RPMI7951 (cell line): ENCODE measurements at regions not wholly inside any gene's neighbourhood (a gene's known extent, or its start where the extent isn't known, plus 50 kb on each side); places are given as distances from the start of the nearest gene placed in this dataset.
"Not testable (repeated sequence)": the region's sequence is repeated elsewhere in the genome, so short reads cannot be mapped to it uniquely, and the experiment has no call there.

Source experiments
- DNase-seq: peaks from one replicate; pipeline ENCODE4 v3.0.0-alpha.2; 2012; ENCODE audit warnings: low read depth

DNA sequence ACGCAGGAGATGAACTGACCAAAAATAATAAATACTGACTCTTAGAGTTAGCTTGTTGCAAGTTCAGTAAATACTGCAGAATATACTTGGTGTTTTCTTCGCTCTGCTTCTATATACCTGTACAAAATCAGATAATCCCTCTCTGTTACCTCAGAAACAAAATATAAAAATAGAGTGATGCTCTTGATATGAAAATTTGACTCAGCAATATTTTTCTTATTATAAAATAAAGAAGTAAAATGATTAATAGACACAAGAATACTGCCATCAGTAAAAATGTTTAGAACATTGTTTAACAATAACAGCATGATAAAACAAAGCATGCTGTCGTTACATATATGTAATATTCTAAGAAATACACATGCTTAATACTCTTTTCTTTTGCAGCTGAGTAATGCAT is 1366.9 kb upstream of the EYS start:
- no peak for DNase-seq

DNA sequence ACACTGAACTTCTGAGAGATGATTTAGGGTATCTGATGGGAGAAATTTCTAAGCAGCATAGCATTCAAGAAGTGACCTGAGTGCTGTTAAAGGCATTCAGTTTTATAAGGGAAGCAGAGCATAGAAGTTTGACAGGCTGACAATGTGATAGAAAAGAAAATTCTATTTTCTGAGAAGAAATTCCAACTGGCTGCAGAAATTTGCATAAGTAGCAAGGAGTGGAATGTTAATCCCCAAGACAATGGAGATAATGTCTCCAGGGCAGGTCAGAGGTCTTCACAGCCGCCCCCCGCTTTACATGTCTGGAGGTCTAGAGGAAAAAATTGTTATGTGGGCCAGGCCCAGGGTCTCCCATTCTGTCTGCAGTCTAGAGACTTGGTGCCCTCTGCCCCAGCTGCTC is 1361.8 kb upstream of the EYS start:
- DNase-seq: no peak

DNA sequence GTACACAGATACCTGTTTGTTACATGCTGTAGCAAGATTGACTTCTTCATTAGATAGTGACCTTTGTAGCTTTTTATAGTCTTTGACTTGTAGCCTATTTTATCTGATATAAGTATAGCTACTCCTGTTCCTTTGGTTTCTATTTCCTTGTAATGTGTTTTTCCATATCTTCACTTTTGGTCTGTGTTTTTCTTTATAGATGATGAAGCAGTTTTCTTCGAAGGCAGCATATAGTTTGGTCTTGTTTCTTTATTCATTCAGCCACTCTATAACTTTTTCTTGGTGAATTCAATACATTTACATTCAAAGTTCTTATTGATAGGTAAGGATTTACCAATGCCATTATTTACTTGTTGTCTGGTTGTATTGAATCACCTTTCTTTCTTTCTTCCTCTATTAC is 1357.3 kb upstream of the EYS start:
- no peak for DNase-seq

DNA sequence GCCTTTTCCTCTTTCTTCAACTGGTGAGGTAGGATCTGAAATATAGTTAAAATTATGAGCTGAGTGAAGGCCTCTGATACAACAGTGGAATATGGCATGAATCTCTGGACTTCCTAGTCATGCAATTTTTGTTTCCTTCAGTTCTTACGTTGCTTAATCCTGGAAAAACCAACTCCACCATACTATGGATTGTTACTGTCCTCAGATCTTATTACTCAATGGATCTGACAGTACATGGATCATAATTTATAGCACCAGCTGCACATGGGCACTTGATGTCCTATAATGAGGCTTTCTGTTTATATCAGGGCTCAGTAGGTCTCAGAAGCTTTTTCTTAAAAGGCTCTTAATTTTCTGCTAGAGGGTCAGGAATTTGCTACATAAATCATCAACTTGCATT is 1341.0 kb upstream of the EYS start:
- DNase-seq: no peak

DNA sequence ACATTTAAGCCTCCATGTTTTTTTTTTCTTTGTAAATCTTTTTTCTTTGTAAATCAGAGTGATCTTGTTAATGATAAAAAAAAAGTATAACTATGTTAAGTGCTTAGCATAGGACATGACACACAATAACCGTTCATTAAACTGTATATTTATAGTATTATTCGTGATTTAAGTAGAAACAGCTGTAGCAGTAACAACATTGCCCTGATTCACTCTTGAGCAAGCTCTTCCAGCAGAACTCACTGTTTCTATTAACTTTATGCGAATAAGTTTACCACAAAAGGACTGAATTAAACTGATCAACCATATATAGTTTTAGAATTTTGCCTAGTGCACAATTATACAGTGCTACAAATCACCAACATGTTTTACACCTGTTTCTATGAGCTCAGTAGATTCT is 1338.0 kb upstream of the EYS start:
- no peak for DNase-seq

DNA sequence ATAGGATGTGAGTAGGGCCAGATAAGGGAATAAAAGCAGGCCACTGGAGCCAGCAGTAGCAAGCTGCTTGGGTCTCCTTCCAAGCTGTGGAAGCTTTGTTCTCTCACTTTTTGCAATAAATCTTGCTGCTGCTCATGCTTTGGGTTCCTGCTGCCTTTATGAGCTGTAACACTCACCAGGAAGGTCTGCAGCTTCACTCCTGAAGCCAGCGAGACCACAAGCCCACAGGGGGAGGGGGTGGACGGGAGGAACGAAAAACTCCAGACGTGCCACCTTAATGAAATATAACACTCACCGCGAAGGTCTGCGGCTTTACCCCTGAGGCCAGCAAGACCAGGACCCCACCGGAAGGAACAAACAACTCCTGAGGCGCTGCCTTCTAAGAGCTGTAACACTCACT is 1324.4 kb upstream of the EYS start:
- no peak for DNase-seq

DNA sequence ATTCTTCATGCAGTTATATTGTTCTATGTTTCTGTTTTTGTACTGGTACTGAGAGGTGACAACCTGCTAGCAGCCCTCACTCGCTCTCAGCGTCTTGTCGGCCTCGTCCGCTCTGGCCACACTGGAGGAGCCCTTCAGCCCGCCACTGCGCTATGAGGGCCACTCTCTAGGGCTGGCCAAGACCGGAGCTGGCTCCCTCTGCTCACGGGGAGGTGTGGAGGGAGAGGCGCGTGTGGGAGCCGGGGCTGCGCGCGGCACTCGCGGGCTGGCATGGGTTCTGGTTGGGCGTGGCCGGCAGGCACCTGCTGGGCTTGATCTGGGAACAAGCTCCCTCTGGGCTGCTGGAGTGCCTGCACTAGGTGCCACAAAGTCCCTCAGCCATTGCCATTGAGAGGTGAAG is 1323.8 kb upstream of the EYS start:
- no peak for DNase-seq

DNA sequence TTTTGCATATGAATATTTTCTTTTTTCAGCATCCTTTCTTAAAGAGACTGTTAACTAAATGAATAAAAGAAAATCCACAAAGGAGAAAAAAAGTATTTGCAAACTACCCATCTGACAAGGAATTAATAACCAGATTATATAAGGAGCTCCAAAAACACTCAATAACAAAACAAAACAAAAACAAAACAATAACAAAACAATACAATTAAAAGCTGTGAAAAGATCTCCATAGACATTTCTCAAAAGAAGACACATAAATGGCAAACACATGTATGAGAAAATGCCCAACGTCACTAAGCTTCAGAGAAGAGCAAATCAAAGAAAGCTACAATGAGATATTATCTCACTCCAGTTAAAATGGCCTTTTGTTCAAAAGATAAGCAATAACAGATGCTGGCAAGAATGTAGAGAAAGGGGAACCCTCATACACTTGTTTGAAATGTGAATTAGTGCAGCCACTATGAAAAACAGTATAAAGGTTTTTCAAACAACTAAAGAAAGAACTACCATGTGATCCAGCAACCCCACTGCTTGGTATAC is 1310.0 kb upstream of the EYS start:
- DNase-seq: no peak

DNA sequence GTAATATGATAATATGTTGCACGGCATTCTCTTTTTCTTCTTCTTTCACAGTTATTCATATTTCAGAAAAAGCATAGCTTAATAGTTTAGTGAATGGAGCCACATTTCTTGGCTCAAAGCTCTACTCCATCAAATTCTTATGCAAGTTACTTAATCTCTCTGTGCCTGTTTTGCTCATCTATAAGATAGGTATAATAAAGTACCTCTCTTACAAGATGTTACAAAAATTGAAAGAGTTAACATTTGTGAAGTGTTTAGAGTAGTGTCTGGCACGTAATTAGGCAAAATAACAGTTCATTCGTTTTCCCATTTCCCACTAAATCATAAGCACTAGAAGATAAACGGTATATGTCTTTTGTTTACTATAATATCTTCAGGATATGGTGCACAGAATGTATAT is 1304.4 kb upstream of the EYS start:
- no peak for DNase-seq

DNA sequence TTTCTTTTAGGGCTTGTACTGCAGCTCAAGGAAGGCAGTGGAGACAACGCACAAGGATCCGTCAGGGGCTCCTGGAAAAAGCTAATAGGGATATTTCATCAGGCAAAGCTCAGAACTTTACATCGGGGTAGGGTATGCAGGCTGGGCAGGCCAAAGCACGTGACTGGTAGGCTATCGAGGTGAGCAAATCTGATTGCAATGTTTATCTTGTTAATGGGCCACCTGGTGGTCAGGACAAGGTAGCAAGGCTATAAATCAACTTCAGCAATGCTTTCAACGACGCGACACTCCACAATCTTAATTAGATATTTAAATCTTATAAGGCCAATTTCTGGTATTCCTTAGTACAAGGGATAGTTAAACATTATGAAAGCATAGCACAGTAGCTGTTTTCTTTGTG is 1302.8 kb upstream of the EYS start:
- no peak for DNase-seq

GRCh38 chr6:67003844-67004243 is 1296.8 kb upstream of the EYS start:
- DNase-seq: no peak

DNA sequence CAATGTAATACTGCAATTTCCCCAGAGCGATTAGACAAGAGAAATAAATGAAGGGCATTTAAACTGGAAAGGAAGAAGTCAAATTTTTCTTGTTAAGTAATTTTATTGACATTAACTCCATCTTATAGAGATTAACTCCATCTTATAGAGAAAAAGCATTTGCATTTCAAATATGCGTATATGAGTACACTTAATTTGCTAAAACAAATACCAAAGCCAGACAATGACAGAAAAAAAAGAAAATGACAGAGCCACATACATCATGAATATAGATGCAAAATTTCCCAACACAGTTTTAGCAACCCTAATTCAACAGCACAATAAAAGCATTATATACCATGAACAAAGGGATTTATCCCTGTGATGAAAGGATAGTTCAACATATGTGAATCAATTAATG is 1293.1 kb upstream of the EYS start:
- no peak for DNase-seq

- DNase-seq: not testable (repeated sequence)
These were observed 1290.6 kb upstream of the EYS start for GRCh38 chr6:66997579-66997978.

- no peak for DNase-seq
These were observed 1288.6 kb upstream of the EYS start for GRCh38 chr6:66995669-66996068.

DNA sequence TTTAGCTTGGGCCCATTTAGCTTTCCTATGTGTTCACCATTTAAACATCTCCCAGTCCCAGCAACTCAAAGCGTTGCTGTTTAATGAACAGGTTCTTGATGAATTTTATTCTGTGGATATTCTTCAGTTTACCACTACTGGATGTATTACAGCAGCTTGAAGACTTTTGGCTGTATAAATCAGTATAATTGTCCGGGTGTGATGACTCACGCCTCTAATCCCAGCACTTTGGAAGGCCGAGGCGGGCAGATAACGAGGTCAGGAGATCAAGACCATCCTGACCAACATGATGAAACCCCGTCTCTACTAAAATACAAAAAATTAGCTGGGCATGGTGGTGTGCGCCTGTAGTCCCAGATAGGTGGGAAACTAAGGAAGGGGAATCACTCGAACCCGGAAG is 1286.7 kb upstream of the EYS start:
- not testable (repeated sequence) for DNase-seq

GRCh38 chr6:66993272-66993671 is 1286.2 kb upstream of the EYS start:
- DNase-seq: no peak

DNA sequence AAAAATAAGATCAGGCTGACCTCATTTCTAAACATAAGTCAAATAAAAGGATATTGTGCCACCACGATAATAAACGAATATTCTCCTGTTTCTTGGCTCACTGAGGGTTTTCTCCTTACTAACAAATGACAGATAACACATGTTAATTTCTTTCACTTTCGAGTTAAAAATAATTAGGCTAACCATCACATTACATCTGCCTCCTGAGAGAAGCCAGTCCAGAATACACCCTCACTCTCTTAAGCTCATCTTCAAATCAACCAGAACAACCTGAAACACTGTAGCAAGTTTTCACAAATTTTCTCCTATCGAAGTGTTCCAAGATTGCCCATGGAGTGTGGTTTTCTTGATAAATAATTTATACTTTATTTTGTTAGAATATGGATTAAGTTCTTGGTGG is 1285.6 kb upstream of the EYS start:
- DNase-seq: no peak

- no peak for DNase-seq
These were observed 1279.9 kb upstream of the EYS start for GRCh38 chr6:66986940-66987339.

GRCh38 chr6:66985816-66986215 is 1278.8 kb upstream of the EYS start:
- DNase-seq: no peak

GRCh38 chr6:66970373-66970772 is 1263.3 kb upstream of the EYS start:
- no peak for DNase-seq

GRCh38 chr6:66965227-66965626 is 1258.2 kb upstream of the EYS start:
- DNase-seq: no peak

GRCh38 chr6:66964216-66964615 is 1257.2 kb upstream of the EYS start:
- DNase-seq: no peak

GRCh38 chr6:66962082-66962481 is 1255.1 kb upstream of the EYS start:
- no peak for DNase-seq

DNA sequence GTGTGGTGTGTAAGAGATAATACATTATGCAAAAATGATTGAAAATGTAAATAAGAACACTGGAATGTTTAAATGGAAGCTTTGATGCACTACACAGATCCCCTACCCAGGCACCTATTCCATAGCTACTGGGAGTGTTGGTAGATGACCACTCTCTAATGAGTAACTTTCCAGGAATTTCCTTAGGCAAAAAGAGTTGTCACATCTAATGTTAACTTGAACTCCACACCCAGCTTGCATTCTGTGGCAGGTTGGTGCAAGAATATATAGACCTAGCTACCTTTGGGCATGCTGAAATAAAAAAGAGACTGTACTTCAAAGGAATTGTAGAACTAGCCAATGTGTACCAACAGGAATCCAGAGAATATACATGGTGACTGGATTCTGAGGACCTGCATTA is 1254.2 kb upstream of the EYS start:
- DNase-seq: no peak

GRCh38 chr6:66949191-66949661 is 1242.2 kb upstream of the EYS start:
- DNase-seq: no peak
